ENCODE measurements at regions not wholly inside any gene's neighbourhood (a gene's known extent, or its start where the extent isn't known, plus 50 kb on each side); places are given as distances from the start of the nearest gene placed in this dataset.

DNA sequence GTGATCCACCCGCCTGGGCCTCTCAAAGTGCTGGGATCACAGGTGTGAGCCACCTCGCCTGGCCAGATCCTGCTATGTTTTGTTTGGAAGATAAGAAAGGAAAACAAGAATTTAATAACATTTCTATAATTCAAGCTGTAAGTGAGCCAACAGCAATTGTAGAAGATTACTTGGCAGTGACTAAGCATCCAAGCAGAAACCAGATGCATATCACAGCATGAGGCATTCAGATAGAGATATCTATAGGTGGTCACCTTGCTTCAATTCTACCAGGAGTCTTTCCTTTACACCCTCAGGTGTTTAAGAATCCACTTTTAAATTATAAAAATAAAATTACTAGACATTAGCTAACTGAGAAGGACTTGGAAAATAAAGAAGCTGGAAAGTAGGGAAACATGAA, 83.9 kb upstream of the ATF7IP start:
- DNase-seq (ENCODE audit: insufficient read length, low spot score) (no peak), FAIRE-seq (no peak)
- TF ChIP-seq, protein P1, sequence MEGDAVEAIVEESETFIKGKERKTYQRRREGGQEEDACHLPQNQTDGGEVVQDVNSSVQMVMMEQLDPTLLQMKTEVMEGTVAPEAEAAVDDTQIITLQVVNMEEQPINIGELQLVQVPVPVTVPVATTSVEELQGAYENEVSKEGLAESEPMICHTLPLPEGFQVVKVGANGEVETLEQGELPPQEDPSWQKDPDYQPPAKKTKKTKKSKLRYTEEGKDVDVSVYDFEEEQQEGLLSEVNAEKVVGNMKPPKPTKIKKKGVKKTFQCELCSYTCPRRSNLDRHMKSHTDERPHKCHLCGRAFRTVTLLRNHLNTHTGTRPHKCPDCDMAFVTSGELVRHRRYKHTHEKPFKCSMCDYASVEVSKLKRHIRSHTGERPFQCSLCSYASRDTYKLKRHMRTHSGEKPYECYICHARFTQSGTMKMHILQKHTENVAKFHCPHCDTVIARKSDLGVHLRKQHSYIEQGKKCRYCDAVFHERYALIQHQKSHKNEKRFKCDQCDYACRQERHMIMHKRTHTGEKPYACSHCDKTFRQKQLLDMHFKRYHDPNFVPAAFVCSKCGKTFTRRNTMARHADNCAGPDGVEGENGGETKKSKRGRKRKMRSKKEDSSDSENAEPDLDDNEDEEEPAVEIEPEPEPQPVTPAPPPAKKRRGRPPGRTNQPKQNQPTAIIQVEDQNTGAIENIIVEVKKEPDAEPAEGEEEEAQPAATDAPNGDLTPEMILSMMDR (IDR thresholded peaks at IDR 0.05; ENCODE audit: insufficient read depth, missing control alignments): no peak

DNA sequence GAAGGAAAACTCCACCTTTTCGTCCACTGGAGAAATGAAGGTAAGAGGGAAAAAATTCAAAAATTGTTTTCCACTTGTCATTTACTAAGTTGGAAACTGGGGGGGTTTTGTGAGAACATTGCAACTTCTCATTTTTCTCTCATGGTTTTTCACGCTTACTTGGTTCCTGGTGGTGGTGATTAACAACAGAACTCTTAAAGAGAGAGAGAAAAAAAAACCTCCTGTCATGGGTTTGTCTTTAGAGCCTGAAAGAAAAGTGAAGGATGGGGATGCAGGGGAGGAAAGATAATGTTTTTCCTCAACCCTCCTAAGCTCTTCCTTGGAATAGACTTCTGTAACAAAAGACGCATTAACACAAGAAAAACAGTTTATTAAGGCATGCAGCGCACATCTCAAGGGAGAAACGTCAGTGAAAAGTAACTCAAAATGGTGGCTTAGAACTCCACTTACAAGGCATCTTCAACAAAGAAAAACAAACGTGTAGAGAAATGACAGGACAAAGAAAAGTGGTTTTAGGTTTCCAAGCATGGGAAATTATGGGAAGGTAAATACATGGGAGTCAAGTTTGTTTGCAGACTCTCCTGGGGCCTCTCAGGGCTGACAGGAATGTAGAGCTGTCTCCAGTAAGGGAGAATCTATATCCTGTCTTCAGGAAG, 81.9 kb upstream of the ATF7IP start:
- TF ChIP-seq, protein P1 (IDR thresholded peaks at IDR 0.05; ENCODE audit: insufficient read depth, missing control alignments): no peak
- DNase-seq (ENCODE audit: insufficient read length, low spot score) (no peak), FAIRE-seq (no peak)

DNA sequence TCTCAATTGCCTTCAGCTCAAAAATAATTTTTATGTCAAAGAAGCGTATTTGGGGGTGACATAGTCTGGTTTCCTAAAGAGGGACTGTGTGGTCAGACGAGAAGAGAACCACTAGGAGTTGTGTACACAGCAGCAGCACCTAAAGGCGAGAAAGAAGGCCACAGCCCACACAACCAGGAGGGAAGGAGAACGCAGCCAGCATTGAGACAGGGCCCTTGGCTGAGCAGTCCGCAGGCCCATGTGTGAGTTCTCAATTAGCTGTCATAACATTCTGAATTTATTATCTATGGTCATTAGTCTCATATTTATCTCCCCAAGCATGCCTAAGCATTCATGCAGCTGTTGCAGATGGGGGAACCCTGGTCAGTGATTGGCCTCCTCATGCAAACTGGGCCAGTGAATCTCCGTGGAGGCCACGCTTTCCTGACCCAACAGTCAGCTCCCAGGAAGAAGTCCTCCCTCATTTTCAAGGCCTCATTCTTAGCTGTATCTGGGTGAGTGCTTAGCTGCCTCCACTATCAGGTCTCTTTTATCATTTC, 81.2 kb upstream of the ATF7IP start:
- DNase-seq (ENCODE audit: insufficient read length, low spot score) (no peak), FAIRE-seq (no peak)
- TF ChIP-seq, protein P1 (IDR thresholded peaks at IDR 0.05; ENCODE audit: insufficient read depth, missing control alignments): no peak

DNA sequence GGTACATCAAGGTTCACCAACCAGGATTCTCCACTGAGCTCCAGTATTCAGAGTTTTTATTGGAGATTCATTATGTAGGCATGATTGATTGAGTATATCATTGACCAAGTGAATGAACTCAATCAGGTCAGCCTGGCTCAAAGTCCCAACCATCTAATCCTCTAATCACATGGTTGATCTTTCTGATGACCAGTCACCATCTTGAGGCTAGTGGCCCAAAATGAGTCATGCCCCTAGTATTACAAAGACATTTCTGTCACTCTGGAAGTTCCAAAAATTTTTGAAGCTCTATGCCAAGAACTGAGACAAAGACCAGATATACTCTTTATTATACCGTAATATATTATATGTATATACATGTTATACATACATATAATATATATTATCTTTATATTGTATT, 75.9 kb upstream of the ATF7IP start:
- FAIRE-seq (no peak), DNase-seq (ENCODE audit: insufficient read length, low spot score) (no peak)
- TF ChIP-seq, protein P1 (IDR thresholded peaks at IDR 0.05; ENCODE audit: insufficient read depth, missing control alignments): no peak

DNA sequence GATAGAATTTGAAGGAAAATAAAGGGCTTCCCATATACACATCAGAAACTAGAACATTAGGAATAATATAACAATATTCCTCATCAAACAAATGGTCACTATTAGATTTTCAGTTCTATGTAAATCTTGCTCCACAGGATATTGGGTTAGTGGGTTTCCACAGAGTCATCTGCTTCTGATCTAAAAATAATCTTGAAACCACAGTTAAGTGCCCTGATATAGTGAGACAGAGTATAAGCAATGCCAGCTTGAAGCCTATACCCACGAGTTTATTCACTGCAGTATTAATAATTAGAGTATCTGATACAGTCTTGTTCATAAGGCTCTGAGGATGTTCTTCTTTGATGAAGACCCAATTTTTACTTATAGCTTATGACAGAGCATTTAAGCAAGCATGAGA, 74.5 kb upstream of the ATF7IP start:
- TF ChIP-seq, protein P1 (IDR thresholded peaks at IDR 0.05; ENCODE audit: insufficient read depth, missing control alignments): no peak
- no peak for FAIRE-seq

DNA sequence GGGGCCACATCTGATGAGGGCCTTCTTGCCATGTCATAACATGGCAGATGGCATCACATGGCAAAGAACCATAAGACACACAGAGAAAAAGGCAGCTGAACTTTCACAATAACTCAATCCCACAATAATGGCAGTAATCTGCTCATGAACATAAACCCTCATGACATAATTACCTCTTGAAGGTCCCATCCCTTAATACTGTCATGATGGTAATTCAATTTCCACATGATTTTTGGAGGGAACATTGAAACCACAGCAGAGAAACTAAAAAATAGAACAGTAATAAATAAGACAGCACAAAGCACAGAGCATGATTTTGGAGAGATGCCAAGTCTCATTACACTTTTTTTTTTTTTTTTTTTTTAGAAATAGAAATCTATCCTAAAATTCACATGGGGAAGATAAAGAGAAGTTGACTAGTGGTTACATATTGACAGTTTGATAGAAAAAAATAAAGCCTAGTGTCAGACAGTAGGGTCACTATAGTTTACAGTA, 61.8 kb upstream of the ATF7IP start:
- DNase-seq (ENCODE audit: insufficient read length, low spot score) (no peak), FAIRE-seq (no peak)
- TF ChIP-seq, protein P1 (IDR thresholded peaks at IDR 0.05; ENCODE audit: insufficient read depth, missing control alignments): no peak

More for the DNA sequence above, 74.5 kb upstream of the ATF7IP start:
- DNase-seq (ENCODE audit: insufficient read length, low spot score): no peak

DNA sequence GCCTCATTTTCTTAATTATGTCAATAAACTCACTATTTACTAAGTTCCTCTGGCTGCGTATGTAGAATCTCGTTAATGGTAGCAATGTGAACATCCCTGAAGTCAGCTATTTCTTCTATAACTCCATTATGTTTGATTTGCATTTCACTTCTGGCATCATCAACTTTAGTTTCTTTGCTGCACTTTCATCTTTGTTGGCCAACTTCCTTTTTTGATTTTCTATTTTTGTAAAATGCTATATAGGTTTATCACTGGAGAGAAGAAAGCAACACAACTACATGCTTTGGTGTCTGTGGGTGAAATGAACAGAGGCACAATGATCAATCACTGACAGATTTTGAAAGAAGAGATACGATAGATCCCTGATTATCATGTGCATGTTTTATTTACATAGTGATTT, 58.5 kb upstream of the ATF7IP start:
- DNase-seq (ENCODE audit: insufficient read length, low spot score) (no peak), FAIRE-seq (no peak)
- TF ChIP-seq, protein P1 (IDR thresholded peaks at IDR 0.05; ENCODE audit: insufficient read depth, missing control alignments): no peak

Data from D721Med (cell line).